PC-3 (cell line): ENCODE measurements at regions not wholly inside any gene's neighbourhood (a gene's known extent, or its start where the extent isn't known, plus 50 kb on each side); places are given as distances from the start of the nearest gene placed in this dataset.

Experiments
- ATAC-seq: fragments of 200-7000 bp; cut with Tn5 transposase; 2 replicates; pipeline ENCODE4 v1.9.1; 2020; ENCODE audit warnings: mild to moderate bottlenecking, moderate library complexity
- BruUV-seq: library from RNA; stranded (reverse); fragments of 400-500 nt; replicated peaks from 2 replicates; lab custom pipeline; 2021; lab: Mats Ljungman, UMichigan
- CTCF ChIA-PET: fragments of 300-600 bp; sonication (Branson Sonifier 250); formaldehyde crosslinking; loops from one replicate; lab custom pipeline; 2022; ENCODE audit warnings: antibody characterized with exemption; lab: Charles Lee
- POLR2A ChIA-PET: fragments of 300-600 bp; sonication (Branson Sonifier 250); formaldehyde crosslinking; loops from one replicate; lab custom pipeline; 2022; ENCODE audit warnings: antibody characterized with exemption; ENCODE audit not compliant: unreplicated experiment; lab: Charles Lee
- DNase-seq: peaks from one replicate; pipeline ENCODE4 v3.0.0-alpha.2; 2015
- H2AFZ ChIP-seq: fragments of 300-600 bp; sonication (generic); 2 replicates; pipeline ENCODE4 v1.6.0; 2016; ENCODE audit warnings: antibody characterized with exemption, low read length
- H3F3A ChIP-seq: fragments of 300-600 bp; sonication (generic); one replicate; pipeline ENCODE4 v1.6.0; 2017; ENCODE audit warnings: antibody characterized with exemption, low read length, control low read depth, mild to moderate bottlenecking; ENCODE audit not compliant: unreplicated experiment
- H3K27ac ChIP-seq: fragments of 300-600 bp; sonication (generic); 2 replicates; pipeline ENCODE4 v1.5.1; 2016; ENCODE audit warnings: mild to moderate bottlenecking, low read length
- H3K27me3 ChIP-seq: fragments of 300-600 bp; sonication (generic); 2 replicates; pipeline ENCODE4 v1.6.1; 2016; ENCODE audit warnings: low read length, mixed read lengths
- H3K36me3 ChIP-seq: fragments of 300-600 bp; sonication (generic); 2 replicates; pipeline ENCODE4 v1.6.1; 2016; ENCODE audit warnings: low read depth, mixed run types, low read length, mixed read lengths
- H3K4me1 ChIP-seq: fragments of 300-600 bp; sonication (generic); 2 replicates; pipeline ENCODE4 v1.5.1; 2016; ENCODE audit warnings: low read length; ENCODE audit not compliant: insufficient read depth
- H3K4me2 ChIP-seq: fragments of 300-600 bp; sonication (generic); 2 replicates; pipeline ENCODE4 v1.6.0; 2016; ENCODE audit warnings: low read length
- H3K4me3 ChIP-seq: fragments of 300-600 bp; sonication (generic); 2 replicates; pipeline ENCODE4 v1.5.1; 2016; ENCODE audit warnings: mild to moderate bottlenecking, low read length, mixed read lengths
- H3K79me2 ChIP-seq: fragments of 300-600 bp; sonication (generic); 2 replicates; pipeline ENCODE4 v1.6.1; 2017; ENCODE audit warnings: low read length, mixed read lengths
- H3K9ac ChIP-seq: fragments of 300-600 bp; sonication (generic); 2 replicates; pipeline ENCODE4 v1.6.0; 2016; ENCODE audit warnings: mild to moderate bottlenecking, low read length
- H3K9me2 ChIP-seq: fragments of 300-600 bp; sonication (generic); replicated peaks from 2 replicates; pipeline ENCODE4 v1.6.1; 2016; ENCODE audit warnings: mixed run types, low read length, mixed read lengths
- H3K9me3 ChIP-seq: fragments of 300-600 bp; sonication (generic); 2 replicates; pipeline ENCODE4 v1.6.1; 2016; ENCODE audit warnings: low read length, mixed read lengths
- H4K20me1 ChIP-seq: fragments of 300-600 bp; sonication (generic); 2 replicates; pipeline ENCODE4 v1.6.1; 2016; ENCODE audit warnings: low read length, mixed read lengths
- CTCF ChIP-seq: fragments of 300-600 bp; sonication (generic); conservative IDR thresholded peaks from 2 replicates; pipeline ENCODE4 v1.5.1; 2017; ENCODE audit warnings: antibody characterized with exemption, low read depth, mild to moderate bottlenecking, low read length
- EZH2 ChIP-seq: fragments of 300-600 bp; sonication (generic); IDR thresholded peaks from one replicate; pipeline ENCODE4 v1.6.1; 2017; ENCODE audit warnings: antibody characterized with exemption, mild to moderate bottlenecking, low read length; ENCODE audit not compliant: unreplicated experiment
- EZH2phosphoT487 ChIP-seq: fragments of 300-600 bp; sonication (generic); IDR thresholded peaks from 2 replicates; pipeline ENCODE4 v1.6.1; 2018; ENCODE audit warnings: mild to moderate bottlenecking, antibody characterized with exemption, low read length, borderline replicate concordance
- intact Hi-C: fragments of 100-400 bp; cut with micrococcal nuclease; formaldehyde crosslinking; loops from 2 replicates; pipeline ENCODE4 v1.9.0; 2023

GRCh38 chr13:47133011-47133445 lies 236.2 kb upstream of the HTR2A start:
- Histone ChIP-seq H3K9me3 (no peaks in the 10 kb centered on the region), H3K9me2 (no peaks in the 10 kb centered on the region), H3F3A (no peaks in the 10 kb centered on the region), H2AFZ (no peak overlapping the region), H4K20me1 (no peaks in the 10 kb centered on the region), H3K27ac (no peak overlapping the region), H3K9ac (no peak overlapping the region), H3K27me3 (no peaks in the 10 kb centered on the region), H3K4me3 (no peak overlapping the region), H3K36me3 (no peaks in the 10 kb centered on the region), H3K4me1 (no peaks in the 10 kb centered on the region), H3K4me2 (no peak overlapping the region), H3K79me2 (no peaks in the 10 kb centered on the region)
- no peak for DNase-seq
- ChIA-PET CTCF (no interaction called here), POLR2A (interaction anchor here (0.6 kb wide), 1 partner anchor 531 kb away, joined by 3 read pairs; no protein-coding TSS in a partner anchor)
- ATAC-seq, result no peak
- BruUV-seq, result no TSS peak
- TF ChIP-seq EZH2 (no peak), EZH2phosphoT487 (no peak), CTCF (no peak)
- intact Hi-C loops, result no loop called here

GRCh38 chr13:47129461-47129860 lies 232.6 kb upstream of the HTR2A start:
- ChIA-PET CTCF (no interaction called here), POLR2A (no interaction called here)
- Histone ChIP-seq H3K4me3 (no peak overlapping the region), H3K4me1 (no peaks in the 10 kb centered on the region), H2AFZ (no peak overlapping the region), H4K20me1 (no peaks in the 10 kb centered on the region), H3K36me3 (no peaks in the 10 kb centered on the region), H3K27me3 (no peaks in the 10 kb centered on the region), H3K79me2 (no peaks in the 10 kb centered on the region), H3K9me3 (no peaks in the 10 kb centered on the region), H3K9ac (no peak overlapping the region), H3F3A (no peaks in the 10 kb centered on the region), H3K4me2 (no peak overlapping the region), H3K9me2 (no peaks in the 10 kb centered on the region), H3K27ac (no peak overlapping the region)
- intact Hi-C loops, result no loop called here
- TF ChIP-seq CTCF (no peak), EZH2 (no peak), EZH2phosphoT487 (no peak)
- no TSS peak for BruUV-seq
- ATAC-seq (no peak), DNase-seq (no peak)

- no peaks in the 10 kb centered on the region for H4K20me1 ChIP-seq
- no peaks in the 10 kb centered on the region for H3F3A ChIP-seq
- no peaks in the 10 kb centered on the region for H3K79me2 ChIP-seq
- no peak overlapping the region for H3K4me3 ChIP-seq
- no peak overlapping the region for H3K27ac ChIP-seq
- no TSS peak for BruUV-seq
- intact Hi-C loops, result no loop called here
- peaks cover 10% of the 10 kb centered on the region for H3K4me1 ChIP-seq
- no peaks in the 10 kb centered on the region for H3K9me2 ChIP-seq
- TF ChIP-seq CTCF, result peak; percentile 27; the same call in 1 of the 2 replicates
- TF ChIP-seq EZH2phosphoT487, result no peak
- ChIA-PET POLR2A (no interaction called here), CTCF (interaction anchor here (0.6 kb wide), 1 partner anchor 333 kb away, joined by 4 read pairs; no protein-coding TSS in a partner anchor)
- H3K9ac ChIP-seq, result no peak overlapping the region
- no peaks in the 10 kb centered on the region for H3K27me3 ChIP-seq
- DNase-seq (no peak), ATAC-seq (no peak)
- H3K9me3 ChIP-seq, result no peaks in the 10 kb centered on the region
- H3K4me2 ChIP-seq, result no peak overlapping the region
- H2AFZ ChIP-seq, result no peak overlapping the region
- H3K36me3 ChIP-seq, result no peaks in the 10 kb centered on the region
Measured at GRCh38 chr13:47126432-47126831, 229.6 kb upstream of the HTR2A start.
